Mammary epithelial cell (primary cell): ENCODE measurements at regions not wholly inside any gene's neighbourhood (a gene's known extent, or its start where the extent isn't known, plus 50 kb on each side); places are given as distances from the start of the nearest gene placed in this dataset.

ENCODE experiments used
- EZH2 ChIP-seq: IDR thresholded peaks from 2 replicates; pipeline ENCODE4 v1.6.1; 2012; ENCODE audit warnings: low read length, inconsistent platforms, borderline replicate concordance
- TF ChIP-seq, protein P1 (sequence below), 2 donors: IDR thresholded peaks in 1 of 2; conservative IDR thresholded peaks in 1 of 2; 2 replicates each; pipeline ENCODE4 v1.5.1; 2011 to 2012; ENCODE audit warnings: inconsistent platforms in 2 of 2, low read length in 2 of 2, mild to moderate bottlenecking in 2 of 2, control low read depth in 1 of 2, low read depth in 1 of 2; ENCODE audit not compliant: insufficient read depth in 1 of 2; ENCODE audit errors: extremely low read depth in 1 of 2

DNA sequence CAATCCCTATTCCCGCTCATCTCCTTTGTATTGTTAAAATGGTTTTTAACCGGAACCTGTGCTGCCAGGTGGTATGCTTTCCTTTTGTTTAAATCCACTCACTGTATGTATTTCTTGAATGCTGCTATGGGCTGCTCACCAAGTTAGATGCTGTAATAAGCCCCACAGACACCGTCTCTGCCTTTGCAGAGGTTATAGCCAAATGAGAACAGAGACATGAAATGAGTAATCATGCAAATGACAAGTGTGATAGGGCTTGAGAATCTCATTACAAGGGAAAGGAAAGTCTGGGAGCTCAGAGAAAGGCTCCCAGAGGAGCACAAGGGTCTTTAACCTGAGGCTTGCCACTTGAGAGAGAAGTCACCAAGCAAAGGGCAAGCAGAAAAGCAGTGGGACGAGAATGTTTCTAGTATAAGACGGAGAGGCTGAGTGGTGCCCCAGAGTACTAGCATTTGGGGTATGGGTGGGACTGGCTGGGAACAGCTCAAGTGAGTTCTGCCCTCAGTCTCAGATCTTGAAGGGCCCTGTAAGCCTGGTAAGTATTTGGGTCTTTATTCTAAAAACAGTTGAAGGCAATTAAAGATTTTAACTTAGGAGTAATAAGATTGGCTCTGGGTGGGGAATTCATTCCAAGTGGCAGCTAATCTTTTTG is 110.8 kb upstream of the H2AZ1 start:
- TF ChIP-seq, protein P1, sequence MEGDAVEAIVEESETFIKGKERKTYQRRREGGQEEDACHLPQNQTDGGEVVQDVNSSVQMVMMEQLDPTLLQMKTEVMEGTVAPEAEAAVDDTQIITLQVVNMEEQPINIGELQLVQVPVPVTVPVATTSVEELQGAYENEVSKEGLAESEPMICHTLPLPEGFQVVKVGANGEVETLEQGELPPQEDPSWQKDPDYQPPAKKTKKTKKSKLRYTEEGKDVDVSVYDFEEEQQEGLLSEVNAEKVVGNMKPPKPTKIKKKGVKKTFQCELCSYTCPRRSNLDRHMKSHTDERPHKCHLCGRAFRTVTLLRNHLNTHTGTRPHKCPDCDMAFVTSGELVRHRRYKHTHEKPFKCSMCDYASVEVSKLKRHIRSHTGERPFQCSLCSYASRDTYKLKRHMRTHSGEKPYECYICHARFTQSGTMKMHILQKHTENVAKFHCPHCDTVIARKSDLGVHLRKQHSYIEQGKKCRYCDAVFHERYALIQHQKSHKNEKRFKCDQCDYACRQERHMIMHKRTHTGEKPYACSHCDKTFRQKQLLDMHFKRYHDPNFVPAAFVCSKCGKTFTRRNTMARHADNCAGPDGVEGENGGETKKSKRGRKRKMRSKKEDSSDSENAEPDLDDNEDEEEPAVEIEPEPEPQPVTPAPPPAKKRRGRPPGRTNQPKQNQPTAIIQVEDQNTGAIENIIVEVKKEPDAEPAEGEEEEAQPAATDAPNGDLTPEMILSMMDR (conservative IDR thresholded peaks at IDR 0.05 in 1 of 2, IDR thresholded peaks at IDR 0.05 in 1 of 2; ENCODE audit: extremely low read depth in 1 of 2, insufficient read depth in 1 of 2, low read depth in 1 of 2, low read length in 2 of 2): no peak
- TF ChIP-seq EZH2: no peak
